ENCODE measurements at regions not wholly inside any gene's neighbourhood (a gene's known extent, or its start where the extent isn't known, plus 50 kb on each side); places are given as distances from the start of the nearest gene placed in this dataset.
A peak's percentile ranks its signal among the peaks of the same experiment; 100 is the strongest.

GRCh38 chr4:144580430-144580829 is 65.5 kb upstream of the HHIP start:
- Histone ChIP-seq H3K4me3 (ENCODE audit: low read length) (no peak overlapping the region), H3K36me3 (ENCODE audit: insufficient read depth, low read length) (no peaks in the 10 kb centered on the region), H3K4me1 (ENCODE audit: control insufficient read depth, insufficient read depth, low read length) (peaks cover 68% of the 10 kb centered on the region), H3K4me2 (ENCODE audit: low read length) (no peak overlapping the region), H3K9ac (ENCODE audit: low read depth, low read length) (peak overlapping the region; percentile 65), H3K9me3 (replicated peaks; ENCODE audit: low read length) (no peaks in the 10 kb centered on the region), H3K27me3 (ENCODE audit: control insufficient read depth, insufficient read depth, low read length) (no peaks in the 10 kb centered on the region)

DNA sequence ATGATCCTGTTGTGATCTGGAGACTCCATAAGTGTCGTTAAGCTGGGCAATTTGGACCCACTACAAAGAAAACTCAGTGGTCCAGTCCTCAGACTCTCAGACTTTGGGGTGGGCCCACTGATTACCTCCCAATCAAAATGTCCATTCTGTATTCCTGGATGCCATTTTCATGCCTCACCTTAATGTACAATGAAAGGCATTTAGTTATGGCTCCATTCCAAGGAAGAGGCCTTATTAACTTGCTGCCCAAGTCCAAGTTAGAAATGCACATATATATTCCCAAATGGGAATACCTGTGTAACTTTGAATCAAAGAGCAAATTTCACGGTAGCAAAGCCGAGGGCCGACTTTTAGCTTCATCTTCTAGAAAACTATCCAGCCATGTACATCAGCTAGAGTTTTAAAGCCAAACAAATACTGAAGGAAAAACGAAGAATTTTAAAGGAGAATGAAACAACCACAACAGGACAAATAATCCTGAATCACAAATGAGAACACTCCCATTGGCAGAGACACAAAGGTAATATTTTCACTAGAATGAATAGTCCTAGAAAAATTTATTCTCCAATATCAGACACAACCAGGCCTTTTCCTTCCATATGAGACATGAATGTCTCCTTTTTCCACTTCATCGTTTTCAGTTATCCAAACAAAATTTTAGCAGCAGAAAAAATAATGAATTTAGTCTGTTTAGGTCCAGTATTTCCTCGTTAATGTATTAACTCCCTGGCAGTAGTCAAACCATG is 63.7 kb upstream of the HHIP start:
- Histone ChIP-seq H3K4me2 (ENCODE audit: low read length) (peak overlapping the region; percentile 61), H3K9ac (ENCODE audit: low read depth, low read length) (peak overlapping the region; percentile 79), H3K27me3 (ENCODE audit: control insufficient read depth, insufficient read depth, low read length) (no peaks in the 10 kb centered on the region), H3K36me3 (ENCODE audit: insufficient read depth, low read length) (no peaks in the 10 kb centered on the region), H3K9me3 (replicated peaks; ENCODE audit: low read length) (no peaks in the 10 kb centered on the region), H3K4me1 (ENCODE audit: control insufficient read depth, insufficient read depth, low read length) (peaks cover 64% of the 10 kb centered on the region), H3K4me3 (ENCODE audit: low read length) (peak overlapping the region; percentile 36)

GRCh38 chr4:144582975-144583374 is 63.0 kb upstream of the HHIP start:
- Histone ChIP-seq H3K9me3 (replicated peaks; ENCODE audit: low read length) (no peaks in the 10 kb centered on the region), H3K4me3 (ENCODE audit: low read length) (no peak overlapping the region), H3K9ac (ENCODE audit: low read depth, low read length) (peak overlapping the region; percentile 79), H3K27me3 (ENCODE audit: control insufficient read depth, insufficient read depth, low read length) (no peaks in the 10 kb centered on the region), H3K4me1 (ENCODE audit: control insufficient read depth, insufficient read depth, low read length) (peaks cover 64% of the 10 kb centered on the region), H3K4me2 (ENCODE audit: low read length) (peak overlapping the region; percentile 61), H3K36me3 (ENCODE audit: insufficient read depth, low read length) (no peaks in the 10 kb centered on the region)

GRCh38 chr4:144583658-144584057 is 62.3 kb upstream of the HHIP start:
- Histone ChIP-seq H3K9me3 (replicated peaks; ENCODE audit: low read length) (no peaks in the 10 kb centered on the region), H3K4me3 (ENCODE audit: low read length) (peak overlapping the region; percentile 37), H3K36me3 (ENCODE audit: insufficient read depth, low read length) (no peaks in the 10 kb centered on the region), H3K9ac (ENCODE audit: low read depth, low read length) (peak overlapping the region; percentile 79), H3K4me1 (ENCODE audit: control insufficient read depth, insufficient read depth, low read length) (peaks cover 58% of the 10 kb centered on the region), H3K27me3 (ENCODE audit: control insufficient read depth, insufficient read depth, low read length) (no peaks in the 10 kb centered on the region), H3K4me2 (ENCODE audit: low read length) (peak overlapping the region; percentile 61)

DNA sequence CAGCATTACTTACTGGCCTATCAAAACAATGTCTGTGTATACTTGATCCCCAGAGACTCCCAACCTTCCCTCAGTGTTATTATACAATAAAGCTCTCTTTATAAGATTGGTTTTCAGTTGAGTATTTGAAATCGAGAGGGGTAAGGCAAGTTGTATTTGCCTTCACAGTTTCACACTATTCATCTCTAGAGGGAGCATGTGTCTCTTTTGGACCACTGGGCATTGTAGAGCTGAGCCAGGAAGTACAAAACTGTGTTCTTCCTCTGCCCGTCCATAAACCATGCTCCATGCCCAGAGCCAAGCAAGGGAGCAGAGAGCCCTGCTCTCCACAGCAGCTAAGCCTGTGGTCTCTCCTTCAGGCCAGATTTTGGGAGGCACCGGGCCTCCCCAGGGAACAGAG is 61.5 kb upstream of the HHIP start:
- Histone ChIP-seq H3K4me2 (ENCODE audit: low read length) (peak overlapping the region; percentile 61), H3K27me3 (ENCODE audit: control insufficient read depth, insufficient read depth, low read length) (no peaks in the 10 kb centered on the region), H3K9ac (ENCODE audit: low read depth, low read length) (no peak overlapping the region), H3K4me1 (ENCODE audit: control insufficient read depth, insufficient read depth, low read length) (peaks cover 53% of the 10 kb centered on the region), H3K36me3 (ENCODE audit: insufficient read depth, low read length) (no peaks in the 10 kb centered on the region), H3K4me3 (ENCODE audit: low read length) (no peak overlapping the region), H3K9me3 (replicated peaks; ENCODE audit: low read length) (no peaks in the 10 kb centered on the region)

GRCh38 chr4:144589512-144589911 is 56.4 kb upstream of the HHIP start:
- H3K9me3 ChIP-seq (replicated peaks; ENCODE audit: low read length), result no peaks in the 10 kb centered on the region
- peaks cover 20% of the 10 kb centered on the region for H3K4me1 ChIP-seq (ENCODE audit: control insufficient read depth, insufficient read depth, low read length)
- no peak overlapping the region for H3K4me3 ChIP-seq (ENCODE audit: low read length)
- no peaks in the 10 kb centered on the region for H3K27me3 ChIP-seq (ENCODE audit: control insufficient read depth, insufficient read depth, low read length)
- no peak overlapping the region for H3K4me2 ChIP-seq (ENCODE audit: low read length)
- H3K9ac ChIP-seq (ENCODE audit: low read depth, low read length), result no peak overlapping the region
- no peaks in the 10 kb centered on the region for H3K36me3 ChIP-seq (ENCODE audit: insufficient read depth, low read length)

GRCh38 chr4:144590020-144590419 is 55.9 kb upstream of the HHIP start:
- H3K9ac ChIP-seq (ENCODE audit: low read depth, low read length), result no peak overlapping the region
- H3K27me3 ChIP-seq (ENCODE audit: control insufficient read depth, insufficient read depth, low read length), result no peaks in the 10 kb centered on the region
- no peaks in the 10 kb centered on the region for H3K9me3 ChIP-seq (replicated peaks; ENCODE audit: low read length)
- H3K4me1 ChIP-seq (ENCODE audit: control insufficient read depth, insufficient read depth, low read length), result peaks cover 15% of the 10 kb centered on the region
- H3K4me2 ChIP-seq (ENCODE audit: low read length), result no peak overlapping the region
- no peak overlapping the region for H3K4me3 ChIP-seq (ENCODE audit: low read length)
- no peaks in the 10 kb centered on the region for H3K36me3 ChIP-seq (ENCODE audit: insufficient read depth, low read length)

DNA sequence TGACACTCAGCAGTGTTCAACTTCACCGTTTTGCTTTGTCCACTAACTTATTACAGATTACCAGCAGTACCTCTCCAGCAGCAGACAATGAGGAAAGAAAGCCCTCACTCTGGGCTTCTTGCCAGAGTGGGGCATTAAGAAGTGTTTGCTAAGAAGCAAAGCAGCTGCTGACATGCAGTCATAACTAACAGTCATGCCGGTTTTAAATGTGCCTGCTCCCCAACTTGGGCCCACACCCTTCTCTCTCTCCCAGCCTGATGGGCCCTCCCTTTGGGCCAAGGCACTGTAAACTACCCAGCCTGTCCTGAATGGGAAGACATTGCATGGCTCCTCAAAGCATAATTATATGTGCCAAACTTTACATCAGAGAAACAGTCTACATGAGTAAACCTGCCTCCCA is 54.6 kb upstream of the HHIP start:
- Histone ChIP-seq H3K9ac (ENCODE audit: low read depth, low read length) (no peak overlapping the region), H3K4me3 (ENCODE audit: low read length) (no peak overlapping the region), H3K4me1 (ENCODE audit: control insufficient read depth, insufficient read depth, low read length) (peaks cover 11% of the 10 kb centered on the region), H3K4me2 (ENCODE audit: low read length) (no peak overlapping the region), H3K9me3 (replicated peaks; ENCODE audit: low read length) (no peaks in the 10 kb centered on the region), H3K27me3 (ENCODE audit: control insufficient read depth, insufficient read depth, low read length) (no peaks in the 10 kb centered on the region), H3K36me3 (ENCODE audit: insufficient read depth, low read length) (no peaks in the 10 kb centered on the region)

DNA sequence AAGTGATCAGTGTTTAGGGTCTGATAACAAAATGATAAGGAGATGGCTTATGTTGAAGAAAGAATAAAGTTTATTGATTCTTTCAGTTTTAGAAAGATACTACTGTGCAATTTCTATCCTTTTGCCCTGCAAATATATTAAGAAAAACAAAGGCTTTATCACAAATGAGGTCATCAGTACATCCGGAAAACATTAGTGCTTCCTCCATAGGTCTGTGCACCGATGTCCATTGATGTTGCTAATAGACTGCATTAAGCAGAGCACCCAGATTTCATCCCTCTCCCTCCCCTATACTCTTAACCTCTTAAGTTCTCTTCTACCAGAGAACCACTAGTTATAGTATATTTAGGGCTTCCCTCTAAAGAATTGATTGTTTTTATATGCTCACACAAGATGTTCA is 53.7 kb upstream of the HHIP start:
- Histone ChIP-seq H3K4me1 (ENCODE audit: control insufficient read depth, insufficient read depth, low read length) (peaks cover 11% of the 10 kb centered on the region), H3K4me3 (ENCODE audit: low read length) (no peak overlapping the region), H3K9me3 (replicated peaks; ENCODE audit: low read length) (no peaks in the 10 kb centered on the region), H3K36me3 (ENCODE audit: insufficient read depth, low read length) (no peaks in the 10 kb centered on the region), H3K4me2 (ENCODE audit: low read length) (no peak overlapping the region), H3K9ac (ENCODE audit: low read depth, low read length) (no peak overlapping the region), H3K27me3 (ENCODE audit: control insufficient read depth, insufficient read depth, low read length) (no peaks in the 10 kb centered on the region)

GRCh38 chr4:144594471-144594986 is 51.4 kb upstream of the HHIP start:
- no peaks in the 10 kb centered on the region for H3K36me3 ChIP-seq (ENCODE audit: insufficient read depth, low read length)
- peaks cover 11% of the 10 kb centered on the region for H3K4me1 ChIP-seq (ENCODE audit: control insufficient read depth, insufficient read depth, low read length)
- no peak overlapping the region for H3K9ac ChIP-seq (ENCODE audit: low read depth, low read length)
- H3K27me3 ChIP-seq (ENCODE audit: control insufficient read depth, insufficient read depth, low read length), result no peaks in the 10 kb centered on the region
- no peak overlapping the region for H3K4me3 ChIP-seq (ENCODE audit: low read length)
- no peak overlapping the region for H3K4me2 ChIP-seq (ENCODE audit: low read length)
- no peaks in the 10 kb centered on the region for H3K9me3 ChIP-seq (replicated peaks; ENCODE audit: low read length)

DNA sequence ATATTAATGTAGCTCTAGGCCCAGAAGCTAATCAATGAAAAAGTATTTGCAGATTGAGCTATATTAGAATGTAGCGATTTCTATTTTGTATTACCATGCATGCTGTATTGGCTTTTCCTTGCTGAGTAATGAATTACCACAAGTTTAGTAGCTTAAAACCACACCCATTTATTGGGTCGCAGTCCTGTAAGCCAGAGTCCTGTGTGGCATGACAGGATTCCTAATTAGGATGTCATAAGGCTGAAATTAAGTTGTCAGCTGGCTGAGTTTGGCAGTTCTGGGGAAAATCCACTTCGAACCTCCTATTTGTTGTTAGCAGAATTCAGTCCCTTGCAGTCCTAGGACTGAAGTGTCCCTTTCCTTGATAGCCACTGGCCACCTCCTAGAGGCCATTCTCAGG is 50.3 kb upstream of the HHIP start:
- H3K4me2 ChIP-seq (ENCODE audit: low read length), result no peak overlapping the region
- no peaks in the 10 kb centered on the region for H3K9me3 ChIP-seq (replicated peaks; ENCODE audit: low read length)
- H3K4me1 ChIP-seq (ENCODE audit: control insufficient read depth, insufficient read depth, low read length), result peaks cover 11% of the 10 kb centered on the region
- H3K9ac ChIP-seq (ENCODE audit: low read depth, low read length), result no peak overlapping the region
- no peaks in the 10 kb centered on the region for H3K27me3 ChIP-seq (ENCODE audit: control insufficient read depth, insufficient read depth, low read length)
- no peaks in the 10 kb centered on the region for H3K36me3 ChIP-seq (ENCODE audit: insufficient read depth, low read length)
- no peak overlapping the region for H3K4me3 ChIP-seq (ENCODE audit: low read length)
